PC-9 (cell line): ENCODE measurements at regions not wholly inside any gene's neighbourhood (a gene's known extent, or its start where the extent isn't known, plus 50 kb on each side); places are given as distances from the start of the nearest gene placed in this dataset.

Experiments used
- BruUV-seq: library from RNA; stranded (reverse); fragments of 400-500 nt; replicated peaks from 2 replicates; lab custom pipeline; 2021; lab: Mats Ljungman, UMichigan
- CTCF ChIA-PET: fragments of 300-600 bp; sonication (Branson Sonifier 250); formaldehyde crosslinking; loops from one replicate; lab custom pipeline; 2022; ENCODE audit warnings: antibody characterized with exemption; lab: Charles Lee
- POLR2A ChIA-PET: fragments of 300-600 bp; sonication (Branson Sonifier 250); formaldehyde crosslinking; loops from one replicate; lab custom pipeline; 2022; ENCODE audit warnings: antibody characterized with exemption; ENCODE audit not compliant: unreplicated experiment; lab: Charles Lee
- DNase-seq, 2 experiments: peaks; one replicate each; pipeline versions ENCODE4 v3.0.0 to v3.0.0-alpha.2; 2015 to 2022; ENCODE audit warnings: mixed read lengths in 1 of 2
- H2AFZ ChIP-seq: fragments of 200-600 bp; sonication (generic); 2 replicates; pipeline ENCODE4 v1.8.1; 2017; ENCODE audit warnings: antibody characterized with exemption
- H3F3A ChIP-seq: fragments of 200-600 bp; sonication (generic); 2 replicates; pipeline ENCODE4 v1.8.1; 2017; ENCODE audit warnings: antibody characterized with exemption, mild to moderate bottlenecking, low read depth; ENCODE audit not compliant: insufficient read depth
- H3K27ac ChIP-seq: fragments of 200-600 bp; sonication (generic); 2 replicates; pipeline ENCODE4 v1.6.1; 2016; ENCODE audit warnings: mixed run types
- H3K27me3 ChIP-seq: fragments of 200-600 bp; sonication (generic); 2 replicates; pipeline ENCODE4 v1.6.1; 2016; ENCODE audit warnings: low read depth, mixed run types; ENCODE audit not compliant: insufficient read depth
- H3K36me3 ChIP-seq: fragments of 200-600 bp; sonication (generic); 2 replicates; pipeline ENCODE4 v1.6.1; 2016; ENCODE audit warnings: low read depth, mixed run types
- H3K4me1 ChIP-seq: fragments of 200-600 bp; sonication (generic); replicated peaks from 2 replicates; pipeline ENCODE4 v1.6.1; 2016; ENCODE audit warnings: mixed run types; ENCODE audit not compliant: insufficient read depth
- H3K4me2 ChIP-seq: fragments of 200-600 bp; sonication (generic); 2 replicates; pipeline ENCODE4 v1.6.1; 2017; ENCODE audit warnings: mixed run types
- H3K4me3 ChIP-seq: fragments of 200-600 bp; sonication (generic); 2 replicates; pipeline ENCODE4 v1.6.1; 2016; ENCODE audit warnings: mixed run types
- H3K79me2 ChIP-seq: fragments of 200-600 bp; sonication (generic); 2 replicates; pipeline ENCODE4 v1.6.1; 2017; ENCODE audit warnings: low read depth, mixed run types
- H3K9me2 ChIP-seq: fragments of 200-600 bp; sonication (generic); 2 replicates; pipeline ENCODE4 v1.8.1; 2017; ENCODE audit warnings: mild to moderate bottlenecking; ENCODE audit not compliant: insufficient read depth
- H3K9me3 ChIP-seq: fragments of 200-600 bp; sonication (generic); 2 replicates; pipeline ENCODE4 v1.8.1; 2016; ENCODE audit warnings: low read depth; ENCODE audit not compliant: insufficient read depth
- H4K20me1 ChIP-seq: fragments of 200-600 bp; sonication (generic); 2 replicates; pipeline ENCODE4 v1.8.1; 2017; ENCODE audit not compliant: insufficient read depth
- EZH2 ChIP-seq: fragments of 200-600 bp; sonication (generic); IDR thresholded peaks from 2 replicates; pipeline ENCODE4 v1.8.0; 2017; ENCODE audit warnings: antibody characterized with exemption, low read depth
- intact Hi-C: fragments of 100-400 bp; cut with micrococcal nuclease; formaldehyde crosslinking; loops from one replicate; pipeline ENCODE4 v1.10.0; 2022; ENCODE audit not compliant: unreplicated experiment
- TF ChIP-seq, protein P1 (sequence below): fragments of 200-600 bp; sonication (generic); conservative IDR thresholded peaks from 2 replicates; pipeline ENCODE4 v1.6.1; 2017; ENCODE audit warnings: mixed run types, antibody characterized with exemption, mild to moderate bottlenecking, moderate library complexity

DNA sequence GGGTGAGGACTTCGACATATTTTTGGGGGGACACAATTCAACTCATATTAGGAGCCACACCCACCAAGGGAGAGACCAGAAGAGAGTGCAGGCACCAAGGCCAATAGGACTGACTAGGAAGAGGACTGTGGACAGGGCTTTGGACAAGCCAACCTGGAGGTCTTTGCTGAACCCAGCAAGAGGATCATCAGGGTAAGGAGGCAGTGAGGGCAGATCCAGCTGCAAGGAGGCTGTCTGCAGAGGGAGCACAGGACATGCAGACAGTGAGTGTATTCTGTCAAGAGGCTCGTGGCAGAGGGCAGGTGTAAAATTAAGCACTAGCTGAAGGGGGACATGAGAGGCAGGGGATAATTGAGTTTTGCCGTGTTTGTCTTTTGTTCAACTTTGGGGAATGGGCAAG is 83.4 kb upstream of the MGMT start:
- DNase-seq = no peak
- H3K27me3 ChIP-seq = peaks cover 9% of the 10 kb centered on the region
- H3K4me3 ChIP-seq = no peak overlapping the region
- no peaks in the 10 kb centered on the region for H3K9me3 ChIP-seq
- no peaks in the 10 kb centered on the region for H3K9me2 ChIP-seq
- no TSS peak for BruUV-seq
- no peaks in the 10 kb centered on the region for H4K20me1 ChIP-seq
- H3K4me2 ChIP-seq = no peak overlapping the region
- ChIA-PET POLR2A (no interaction called here), CTCF (no interaction called here)
- no peak overlapping the region for H3K27ac ChIP-seq
- H3K4me1 ChIP-seq = no peaks in the 10 kb centered on the region
- no peak overlapping the region for H2AFZ ChIP-seq
- no peaks in the 10 kb centered on the region for H3K36me3 ChIP-seq
- TF ChIP-seq EZH2 = no peak
- TF ChIP-seq, protein P1, sequence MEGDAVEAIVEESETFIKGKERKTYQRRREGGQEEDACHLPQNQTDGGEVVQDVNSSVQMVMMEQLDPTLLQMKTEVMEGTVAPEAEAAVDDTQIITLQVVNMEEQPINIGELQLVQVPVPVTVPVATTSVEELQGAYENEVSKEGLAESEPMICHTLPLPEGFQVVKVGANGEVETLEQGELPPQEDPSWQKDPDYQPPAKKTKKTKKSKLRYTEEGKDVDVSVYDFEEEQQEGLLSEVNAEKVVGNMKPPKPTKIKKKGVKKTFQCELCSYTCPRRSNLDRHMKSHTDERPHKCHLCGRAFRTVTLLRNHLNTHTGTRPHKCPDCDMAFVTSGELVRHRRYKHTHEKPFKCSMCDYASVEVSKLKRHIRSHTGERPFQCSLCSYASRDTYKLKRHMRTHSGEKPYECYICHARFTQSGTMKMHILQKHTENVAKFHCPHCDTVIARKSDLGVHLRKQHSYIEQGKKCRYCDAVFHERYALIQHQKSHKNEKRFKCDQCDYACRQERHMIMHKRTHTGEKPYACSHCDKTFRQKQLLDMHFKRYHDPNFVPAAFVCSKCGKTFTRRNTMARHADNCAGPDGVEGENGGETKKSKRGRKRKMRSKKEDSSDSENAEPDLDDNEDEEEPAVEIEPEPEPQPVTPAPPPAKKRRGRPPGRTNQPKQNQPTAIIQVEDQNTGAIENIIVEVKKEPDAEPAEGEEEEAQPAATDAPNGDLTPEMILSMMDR = no peak
- H3F3A ChIP-seq = no peaks in the 10 kb centered on the region
- intact Hi-C loops = no loop called here
- no peaks in the 10 kb centered on the region for H3K79me2 ChIP-seq

DNA sequence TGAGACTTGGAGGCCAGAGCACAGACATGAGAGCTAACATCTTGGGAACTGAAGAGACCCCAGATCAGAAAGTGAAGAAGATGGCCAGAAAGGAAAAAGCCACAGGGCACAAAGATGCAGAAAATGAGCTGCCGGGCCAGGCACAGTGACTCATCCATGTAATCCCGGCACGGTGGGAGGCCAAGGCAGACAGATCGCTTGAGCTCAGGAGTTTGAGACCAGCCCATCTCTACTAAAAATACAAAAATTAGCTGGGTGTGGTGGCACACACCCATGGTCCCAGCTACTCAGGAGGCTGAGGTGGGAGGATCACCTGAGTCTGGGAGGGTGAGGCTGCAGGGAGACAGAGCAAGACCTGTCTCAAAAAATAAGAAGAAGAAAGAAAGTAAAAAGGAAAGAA is 81.4 kb upstream of the MGMT start:
- Histone ChIP-seq H3F3A (no peaks in the 10 kb centered on the region), H3K4me1 (no peaks in the 10 kb centered on the region), H4K20me1 (no peaks in the 10 kb centered on the region), H3K79me2 (no peaks in the 10 kb centered on the region), H3K36me3 (no peaks in the 10 kb centered on the region), H3K27ac (no peak overlapping the region), H3K4me3 (no peak overlapping the region), H3K4me2 (no peak overlapping the region), H3K9me2 (no peaks in the 10 kb centered on the region), H2AFZ (no peak overlapping the region), H3K9me3 (no peaks in the 10 kb centered on the region), H3K27me3 (peaks cover 27% of the 10 kb centered on the region; the same call in 1 of the 2 replicates)
- POLR2A ChIA-PET = no interaction called here
- intact Hi-C loops = no loop called here
- CTCF ChIA-PET = no interaction called here
- BruUV-seq = no TSS peak
- DNase-seq = no peak
- TF ChIP-seq, protein P1 = no peak
- TF ChIP-seq EZH2 = no peak

DNA sequence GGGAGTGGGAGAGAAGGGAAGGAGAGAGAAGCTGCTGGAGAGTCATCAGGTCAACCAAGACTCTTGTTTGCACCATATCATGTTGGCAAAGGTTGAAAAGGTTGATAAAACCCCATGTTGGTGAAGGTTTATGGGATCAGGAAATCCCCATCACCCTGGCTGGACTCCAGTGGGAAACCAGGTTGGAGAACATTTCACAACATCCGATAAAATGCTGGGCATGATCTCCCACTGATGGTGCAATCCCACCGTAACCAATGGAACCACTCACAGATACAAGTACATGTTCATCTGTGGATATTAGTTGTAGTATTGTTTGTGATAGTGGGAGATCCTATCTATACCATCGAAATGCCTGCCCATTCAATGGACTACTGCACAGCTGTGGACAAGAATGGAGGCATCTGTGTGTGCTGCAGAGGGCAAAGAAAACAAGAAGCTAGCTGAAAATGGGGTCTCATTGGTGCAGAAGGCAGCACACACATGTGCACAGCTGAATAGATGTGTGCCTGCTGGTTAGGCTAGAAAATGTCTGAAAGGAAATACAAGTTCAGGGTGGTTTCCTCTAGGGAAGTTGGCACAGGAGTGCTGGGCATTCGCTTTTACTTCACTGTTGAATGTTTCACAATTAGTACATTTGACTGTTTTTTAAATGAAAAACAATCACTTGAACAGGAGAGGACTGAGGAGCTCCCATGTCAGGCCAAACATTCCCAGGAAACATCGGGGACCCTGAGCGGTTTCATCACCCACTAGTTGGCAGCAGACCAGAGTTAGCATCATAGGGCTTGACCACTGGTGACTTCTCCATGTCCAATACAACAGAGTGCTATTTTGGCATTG is 80.4 kb upstream of the MGMT start:
- Histone ChIP-seq H2AFZ (no peak overlapping the region), H3K27ac (no peak overlapping the region), H3K9me2 (no peaks in the 10 kb centered on the region), H4K20me1 (no peaks in the 10 kb centered on the region), H3K4me1 (no peaks in the 10 kb centered on the region), H3K9me3 (no peaks in the 10 kb centered on the region), H3F3A (no peaks in the 10 kb centered on the region), H3K36me3 (no peaks in the 10 kb centered on the region), H3K4me2 (no peak overlapping the region), H3K79me2 (no peaks in the 10 kb centered on the region), H3K4me3 (no peak overlapping the region), H3K27me3 (peaks cover 38% of the 10 kb centered on the region)
- ChIA-PET POLR2A (no interaction called here), CTCF (no interaction called here)
- no TSS peak for BruUV-seq
- no peak for DNase-seq
- TF ChIP-seq, protein P1 = no peak
- no peak for TF ChIP-seq EZH2
- intact Hi-C loops = no loop called here
